ENCODE measurements at regions not wholly inside any gene's neighbourhood (a gene's known extent, or its start where the extent isn't known, plus 50 kb on each side); places are given as distances from the start of the nearest gene placed in this dataset.
"Not testable (repeated sequence)": the region's sequence is repeated elsewhere in the genome, so short reads cannot be mapped to it uniquely, and the experiment has no call there.

- no peak for DNase-seq
Measured at GRCh38 chr7:156511426-156511825, 129.1 kb upstream of the RNF32 start.

DNA sequence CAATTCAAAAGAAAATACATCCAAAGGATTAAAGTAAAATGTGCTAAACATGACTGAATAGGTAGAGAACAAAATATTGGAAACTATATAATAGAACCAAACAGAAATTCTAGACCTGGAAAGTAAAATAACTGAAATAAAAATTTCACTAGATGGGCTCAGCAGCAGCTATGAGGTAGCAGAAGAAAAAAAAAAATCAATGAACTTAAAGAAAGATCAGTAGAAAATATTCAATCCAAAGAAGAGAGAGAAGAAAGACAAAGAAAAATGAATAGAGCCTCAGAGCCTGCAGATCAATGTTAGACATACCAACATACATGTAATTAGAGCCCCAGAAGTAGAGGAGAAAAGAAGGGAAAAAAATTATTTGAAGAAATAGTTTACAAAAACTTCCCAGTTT is 129.6 kb upstream of the RNF32 start:
- no peak for DNase-seq

DNA sequence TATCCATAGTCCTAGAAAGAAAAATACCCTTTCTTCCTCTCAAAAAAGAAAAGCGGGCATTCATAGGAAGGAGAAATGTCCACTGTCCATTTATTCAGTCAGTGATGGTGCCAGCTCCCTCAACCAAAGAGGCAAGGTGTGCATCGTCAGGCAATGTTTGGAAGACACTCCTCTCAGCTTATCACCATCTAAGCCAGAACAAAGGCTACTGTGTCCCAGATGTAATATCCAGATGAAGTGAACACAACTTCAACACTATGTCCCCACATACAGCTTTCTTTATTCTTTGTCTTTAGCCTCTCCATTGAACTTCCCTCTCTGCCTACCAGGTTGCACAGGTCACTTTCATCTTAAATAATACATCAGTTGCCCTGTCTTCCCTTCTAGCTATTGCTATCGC is 131.4 kb upstream of the RNF32 start:
- DNase-seq: no peak

DNA sequence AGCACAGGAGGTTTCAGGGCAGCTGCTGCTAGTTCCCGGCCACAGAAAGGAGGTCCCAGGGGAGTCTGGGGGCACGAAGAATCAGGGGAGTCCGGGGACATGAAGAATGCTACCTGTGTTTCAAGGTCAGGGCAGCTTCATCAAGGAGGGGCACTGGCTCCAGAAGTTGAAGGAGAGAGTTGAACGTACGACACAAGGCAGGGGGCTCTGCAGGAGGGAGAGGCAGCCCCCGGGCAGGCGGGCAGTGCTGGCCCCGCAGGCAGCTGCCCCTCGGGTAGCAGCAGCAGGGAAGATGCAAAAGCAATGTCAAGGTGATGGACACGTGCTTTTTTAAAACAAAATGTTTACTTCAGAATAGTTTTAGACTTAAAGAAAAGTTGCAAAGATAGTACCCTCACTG is 134.7 kb upstream of the RNF32 start:
- DNase-seq: no peak

DNA sequence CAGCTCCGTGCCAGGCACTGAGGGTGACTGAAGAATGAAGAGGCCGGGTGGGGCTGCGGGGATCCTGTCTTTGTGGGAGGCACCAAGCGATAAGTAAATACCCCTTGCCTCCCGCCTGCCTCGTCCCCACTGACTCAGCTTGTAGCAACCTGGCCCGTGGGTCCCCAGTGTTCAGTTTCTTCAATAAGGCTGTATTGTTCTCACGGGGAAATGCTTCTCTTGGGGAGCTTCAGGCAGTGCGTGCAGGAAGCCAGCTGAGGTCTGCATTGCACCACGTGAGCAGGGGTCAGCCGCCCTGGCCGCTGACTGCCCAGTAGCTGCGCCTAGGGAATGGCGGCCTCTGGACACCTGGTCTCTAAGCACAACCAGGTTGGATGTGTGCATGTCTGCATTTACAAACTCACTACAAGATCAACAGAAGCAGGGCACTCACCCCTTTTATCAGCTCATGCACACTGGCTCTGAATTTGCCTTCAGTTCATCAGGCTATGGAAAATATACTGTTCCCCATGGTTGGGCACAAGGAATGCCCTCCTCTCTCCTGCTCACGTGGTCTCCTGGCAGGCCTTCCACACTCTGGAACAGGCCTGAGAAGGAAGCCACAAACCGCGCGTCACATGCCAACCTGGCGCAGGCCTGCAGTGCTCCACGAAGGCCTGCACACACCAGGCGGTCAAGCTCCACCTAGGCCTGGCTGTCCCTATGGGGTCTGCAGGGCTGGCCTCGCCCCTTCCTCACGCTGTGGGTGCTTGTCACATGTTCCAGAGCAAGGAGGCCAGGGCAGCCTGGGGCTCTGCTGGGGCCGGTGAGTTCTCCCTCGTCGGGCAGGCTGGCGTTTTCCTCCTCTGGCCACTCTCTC is 135.7 kb upstream of the RNF32 start:
- no peak for DNase-seq

GRCh38 chr7:156504006-156504405 is 136.6 kb upstream of the RNF32 start:
- DNase-seq: no peak

DNA sequence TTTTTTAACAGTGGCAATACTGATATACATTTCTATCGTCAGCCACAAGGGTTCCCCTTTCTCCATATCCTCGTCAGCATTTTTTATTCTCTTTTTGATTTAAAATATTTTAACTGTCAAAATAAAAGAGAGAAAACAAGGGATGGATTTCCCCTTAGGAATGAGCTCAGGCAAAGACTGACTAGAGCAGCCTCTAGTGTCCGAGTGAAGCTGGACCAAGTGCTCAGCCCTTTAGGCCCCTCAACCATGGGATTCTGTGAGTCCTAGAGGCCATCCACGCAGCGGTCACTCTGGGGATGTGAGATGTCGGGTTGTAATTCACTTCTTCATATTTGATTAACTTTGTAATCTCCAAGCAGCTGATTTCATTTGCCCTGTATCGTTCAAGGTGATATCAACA is 137.4 kb upstream of the RNF32 start:
- DNase-seq: no peak

DNA sequence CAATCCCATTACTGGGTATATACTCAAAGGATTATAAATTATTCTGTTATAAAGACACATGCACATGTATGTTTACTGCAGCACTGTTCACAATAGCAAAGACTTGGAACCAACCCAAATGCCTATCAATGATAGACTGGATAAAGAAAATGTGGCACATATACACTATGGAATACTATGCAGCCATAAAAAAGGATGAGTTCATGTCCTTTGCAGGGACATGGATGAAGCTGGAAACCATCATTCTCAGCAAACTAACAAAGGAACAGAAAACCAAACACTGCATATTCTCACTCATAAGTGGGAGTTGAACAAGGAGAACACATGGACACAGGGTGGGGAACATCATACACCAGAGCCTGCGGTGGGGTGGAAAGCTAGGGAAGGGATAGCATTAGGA is 138.8 kb upstream of the RNF32 start:
- not testable (repeated sequence) for DNase-seq

DNA sequence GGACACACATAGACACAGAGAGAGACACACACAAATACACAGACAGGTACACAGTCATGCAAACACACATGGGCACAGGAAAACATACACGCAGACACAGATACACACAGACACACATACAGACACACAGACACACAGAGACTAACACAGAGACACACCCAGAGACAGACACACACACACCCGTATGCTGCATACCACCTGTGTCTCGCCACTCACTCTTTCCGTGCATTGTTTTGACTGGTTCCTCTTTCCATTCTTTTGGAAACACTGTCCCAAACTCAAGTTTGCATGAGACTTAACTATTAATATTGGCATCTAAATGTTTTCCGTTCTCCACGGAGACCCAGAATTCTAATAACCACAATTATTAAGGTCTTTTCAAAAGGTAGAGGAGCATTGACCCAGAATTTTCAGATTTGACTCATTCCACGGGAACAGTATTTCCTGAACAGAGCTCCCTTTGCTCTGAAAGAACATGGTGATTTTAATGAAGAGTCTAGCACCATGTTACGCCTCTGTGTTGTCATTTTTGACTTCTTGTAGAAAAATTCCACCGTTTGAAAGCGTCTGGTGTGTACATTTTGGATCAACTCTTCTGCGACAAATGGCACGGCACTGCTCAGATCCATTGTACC is 141.2 kb upstream of the RNF32 start:
- no peak for DNase-seq

DNA sequence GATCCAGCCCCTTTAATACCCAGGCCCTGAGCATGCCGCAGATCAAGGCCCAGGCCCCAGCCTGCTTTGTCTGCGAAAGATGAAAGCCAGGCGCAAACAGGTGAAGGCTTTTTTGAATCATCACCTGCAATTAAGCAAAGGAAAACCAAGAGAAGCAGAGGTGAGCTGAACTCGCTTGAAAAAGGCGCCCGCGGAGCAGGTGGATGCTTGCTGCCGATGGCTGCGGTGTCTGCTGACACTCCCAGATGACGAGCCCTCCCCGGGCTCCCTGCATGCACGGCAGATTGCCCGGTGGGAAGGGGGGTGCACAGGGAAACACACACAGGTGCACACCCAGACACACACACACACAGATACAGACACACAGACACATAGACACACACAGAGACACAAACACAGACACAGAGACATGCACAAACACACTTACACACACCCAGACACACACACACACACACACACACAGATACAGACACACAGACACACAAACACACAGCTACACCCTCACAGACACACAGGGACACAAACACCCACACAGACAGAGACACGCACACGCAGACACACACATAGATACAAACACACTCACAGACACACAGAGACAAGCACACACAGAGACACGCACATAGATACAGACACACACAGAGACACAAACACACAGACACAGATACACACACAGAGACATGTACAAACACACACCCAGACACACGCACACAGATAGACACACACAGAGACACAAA is 142.6 kb upstream of the RNF32 start:
- DNase-seq: no peak

GRCh38 chr7:156496865-156497264 is 143.7 kb upstream of the RNF32 start:
- DNase-seq: no peak

DNA sequence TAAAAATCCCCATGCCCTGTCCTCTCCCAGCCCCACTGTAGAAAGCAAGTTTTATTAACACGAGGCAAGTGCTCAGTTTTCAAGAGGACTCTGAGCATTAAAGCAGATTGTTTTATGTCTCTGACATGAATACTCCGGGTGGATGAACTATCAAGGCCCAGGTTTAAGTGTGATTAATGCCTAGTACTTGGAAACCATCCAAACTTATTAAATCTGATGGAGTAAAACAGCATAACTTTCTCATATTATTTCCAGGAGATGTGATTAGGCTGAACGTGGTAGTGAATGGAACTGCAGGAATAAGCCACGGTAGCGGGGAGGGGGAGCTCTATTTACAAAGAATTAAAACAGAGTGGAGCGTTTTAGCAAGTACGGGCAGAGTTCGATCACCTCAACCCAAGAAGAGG is 144.2 kb upstream of the RNF32 start:
- DNase-seq: peak; percentile 58 to 84

GRCh38 chr7:156494960-156495359 is 145.6 kb upstream of the RNF32 start:
- peak in 1 of 2 experiments; percentile 12 for DNase-seq

DNA sequence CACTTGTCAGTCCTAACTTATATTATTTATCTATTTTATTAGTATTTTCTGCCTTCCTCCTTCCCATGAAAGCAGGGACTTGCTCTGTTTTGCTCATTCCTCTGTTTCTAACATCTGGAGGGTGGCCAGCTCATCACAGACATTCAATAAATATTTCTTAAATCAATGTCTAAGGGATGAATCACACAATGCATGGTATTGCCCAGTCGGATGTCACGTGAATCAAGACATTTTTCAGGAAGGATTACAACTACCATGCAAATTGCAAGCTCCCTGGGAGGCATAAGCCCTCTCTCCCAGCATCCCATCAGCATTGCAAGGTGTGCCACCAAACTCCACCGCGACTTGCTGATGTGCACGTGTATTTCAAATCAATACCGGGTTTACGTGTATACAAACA is 146.6 kb upstream of the RNF32 start:
- DNase-seq: no peak

DNA sequence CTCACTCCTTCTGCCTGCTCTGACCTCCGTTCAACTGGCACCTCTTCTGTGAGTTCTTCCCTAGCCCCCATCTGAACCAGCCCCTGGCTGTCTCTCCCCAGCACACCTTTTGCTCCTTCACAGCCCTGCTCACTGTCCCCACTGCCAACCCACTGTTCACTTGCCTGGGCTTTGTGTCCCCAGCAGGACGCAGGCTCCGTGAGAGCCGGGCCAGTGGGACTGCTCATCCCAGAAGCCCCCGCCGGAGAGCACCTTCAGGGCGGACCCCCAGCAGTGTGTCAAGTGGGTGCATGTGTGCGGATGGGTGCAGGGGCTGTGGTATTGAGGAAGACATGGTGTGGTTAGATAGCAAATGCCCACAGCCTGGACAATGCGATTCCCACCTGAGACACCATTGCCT is 148.4 kb upstream of the RNF32 start:
- no peak for DNase-seq

DNA sequence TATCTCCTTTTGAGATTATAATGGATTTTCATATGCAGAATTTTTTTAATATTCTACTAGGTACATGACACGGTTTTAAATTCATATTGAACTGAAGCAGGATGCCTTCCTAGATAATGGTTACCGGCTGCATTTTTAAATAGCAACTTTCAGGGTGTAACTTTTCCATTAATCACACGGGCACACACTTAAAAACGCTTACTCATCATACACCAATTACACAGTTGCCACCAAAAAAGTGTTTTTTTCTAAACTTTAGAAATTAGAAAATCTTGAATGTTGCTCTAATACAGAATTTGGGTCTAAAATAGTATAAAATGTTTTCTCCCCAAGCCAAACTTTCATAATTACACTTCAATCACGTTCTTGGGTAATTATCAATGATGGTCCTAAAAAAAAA is 149.1 kb upstream of the RNF32 start:
- DNase-seq: no peak

- no peak for DNase-seq
Measured at GRCh38 chr7:156490021-156490800, 150.4 kb upstream of the RNF32 start.

DNA sequence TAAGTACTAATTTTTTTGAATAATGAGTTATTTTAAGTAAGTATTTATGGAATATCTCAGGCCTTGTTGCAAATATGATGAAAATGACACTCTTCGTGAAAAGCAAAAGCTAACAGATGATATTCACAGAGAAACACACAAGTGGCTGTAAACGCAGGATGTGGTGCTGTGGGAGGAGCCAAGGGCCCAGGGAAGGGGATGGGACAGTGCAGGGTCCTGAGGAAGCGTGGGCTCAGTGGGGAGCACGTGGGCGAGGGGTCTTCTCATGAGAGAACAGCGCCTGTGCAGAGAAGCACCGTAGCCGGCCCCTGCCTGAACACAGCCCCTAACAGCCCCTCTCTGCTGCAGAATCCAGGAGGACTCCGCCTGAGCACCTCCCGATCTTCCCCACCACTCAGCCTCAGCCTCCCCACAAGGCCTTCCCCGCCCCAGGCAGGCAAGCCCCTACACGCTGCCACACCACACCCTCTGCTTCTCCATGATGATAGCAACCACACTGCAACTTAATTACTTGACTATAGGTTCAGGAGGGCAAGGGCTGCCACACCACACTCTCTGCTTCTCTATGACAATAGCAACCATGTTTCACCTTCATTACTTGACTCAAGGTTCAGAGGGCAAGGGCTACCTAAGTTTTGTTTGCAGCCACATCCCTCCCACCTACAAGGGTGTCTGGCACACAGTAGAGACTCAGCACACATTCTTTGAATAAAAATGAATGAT is 152.6 kb upstream of the RNF32 start:
- no peak for DNase-seq

DNA sequence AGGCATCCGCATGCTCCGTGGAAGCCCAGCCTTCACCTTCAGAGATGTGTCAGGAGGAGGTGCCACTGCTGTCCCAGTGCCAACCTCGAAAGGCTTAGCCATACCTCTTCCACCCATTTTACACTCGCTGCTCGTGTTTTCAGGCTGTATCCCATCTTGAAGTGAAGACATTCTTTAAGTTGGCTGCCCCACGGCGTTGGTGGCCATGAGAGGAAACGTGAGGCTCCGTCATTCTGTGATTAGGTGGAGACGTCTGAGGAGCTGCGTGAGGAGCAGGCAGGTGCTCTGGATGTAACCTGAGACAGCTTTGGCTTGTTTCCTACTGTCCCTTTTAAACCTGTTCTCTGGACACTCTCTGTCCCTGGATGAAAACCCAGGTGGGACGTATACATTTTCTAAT is 159.9 kb upstream of the RNF32 start:
- DNase-seq: no peak

GRCh38 chr7:156479596-156479995 is 161.0 kb upstream of the RNF32 start:
- no peak for DNase-seq

DNA sequence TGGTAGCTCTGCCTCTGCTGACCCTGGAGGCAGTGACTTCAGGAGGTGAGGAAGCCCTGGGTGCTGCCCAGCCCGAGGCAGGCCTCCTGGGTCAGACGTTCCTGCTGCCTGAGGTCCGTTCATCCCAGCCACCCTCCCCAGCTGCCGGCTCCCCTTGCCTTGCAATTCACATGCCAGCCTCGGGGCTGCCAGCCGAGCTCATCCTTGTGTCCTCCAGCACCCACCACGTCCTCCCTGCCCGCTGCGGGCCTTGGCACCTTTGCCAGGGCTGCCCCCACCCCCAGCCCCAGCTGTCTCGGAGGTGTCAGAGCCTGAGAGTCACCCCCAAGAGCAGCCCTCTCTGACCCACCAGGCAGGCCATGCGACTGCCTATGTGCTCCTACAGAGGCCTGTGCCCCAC is 162.1 kb upstream of the RNF32 start:
- DNase-seq: no peak

DNA sequence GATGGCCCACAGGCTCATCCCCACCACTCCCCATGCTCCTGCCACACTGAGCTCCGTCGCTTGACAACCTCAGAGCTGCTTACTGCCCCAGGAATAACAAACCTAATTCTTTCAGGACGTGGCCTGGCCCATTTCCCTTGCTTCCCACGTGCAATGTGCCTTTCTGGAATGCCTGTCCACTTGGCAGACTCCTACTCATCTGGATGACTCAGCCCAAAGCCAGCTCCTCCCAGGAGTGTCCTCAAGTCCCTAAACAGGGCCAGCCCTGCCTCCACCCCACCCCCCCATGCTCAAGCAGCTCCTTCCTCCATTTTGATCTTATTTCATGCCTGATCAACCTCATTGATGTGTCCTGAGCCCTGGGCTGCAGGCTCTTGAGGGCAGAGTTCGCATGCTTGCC is 164.9 kb upstream of the RNF32 start:
- no peak for DNase-seq
